ENCODE measurements at regions not wholly inside any gene's neighbourhood (a gene's known extent, or its start where the extent isn't known, plus 50 kb on each side); places are given as distances from the start of the nearest gene placed in this dataset.

DNA sequence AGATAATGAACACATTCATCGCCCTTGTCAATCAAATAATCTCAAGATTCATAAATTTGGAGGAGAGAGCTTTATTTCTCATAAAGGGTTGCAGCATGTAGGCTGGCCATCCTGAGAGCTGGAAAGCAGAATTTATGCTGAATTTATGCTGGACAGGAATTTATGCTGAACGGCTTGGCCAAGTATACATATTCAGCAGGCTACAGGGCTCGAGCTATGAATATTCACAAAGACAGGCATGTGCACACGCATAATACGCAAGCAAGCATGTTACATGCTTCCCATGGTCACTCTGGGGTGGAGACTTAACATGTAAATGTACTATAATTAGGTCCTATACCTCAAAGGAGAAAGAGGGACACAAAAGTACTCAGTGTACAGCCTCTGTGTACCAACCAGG, 618.8 kb downstream of the METTL4 start:
- no peak for TF ChIP-seq EZH2 (IDR thresholded peaks at IDR 0.05)
- no peak for TF ChIP-seq POLR2AphosphoS5 (IDR thresholded peaks at IDR 0.05; ENCODE audit: borderline replicate concordance, low read depth, low read length)
- no peak for TF ChIP-seq FOXP2 (optimal IDR thresholded peaks at IDR 0.05; ENCODE audit: control extremely low read depth, extremely low read length, insufficient read depth)
